B cell (primary cell): ENCODE measurements at regions not wholly inside any gene's neighbourhood (a gene's known extent, or its start where the extent isn't known, plus 50 kb on each side); places are given as distances from the start of the nearest gene placed in this dataset.

Experiments used
- CTCF ChIP-seq: fragments of 200-600 bp; IDR thresholded peaks from one replicate; pipeline ENCODE4 v1.8.0; 2022; ENCODE audit warnings: antibody characterized with exemption, mild to moderate bottlenecking
- EZH2 ChIP-seq: IDR thresholded peaks from 2 replicates; pipeline ENCODE4 v1.6.1; 2012; ENCODE audit warnings: borderline replicate concordance, low read depth, mild to moderate bottlenecking, moderate library complexity, low read length; ENCODE audit not compliant: insufficient read depth, poor library complexity, severe bottlenecking

- TF ChIP-seq CTCF: no peak
- TF ChIP-seq EZH2: no peak
Measured at GRCh38 chr11:112354364-112354763, 93.7 kb upstream of the PLET1 start.
